MM.1S (cell line): ENCODE measurements at regions not wholly inside any gene's neighbourhood (a gene's known extent, or its start where the extent isn't known, plus 50 kb on each side); places are given as distances from the start of the nearest gene placed in this dataset.
A peak's percentile ranks its signal among the peaks of the same experiment; 100 is the strongest.

ENCODE experiments used
- DNase-seq: peaks from one replicate; pipeline ENCODE4 v3.0.0-alpha.2; 2015
- H2AFZ ChIP-seq: fragments of 300-600 bp; sonication (generic); 2 replicates; pipeline ENCODE4 v1.6.0; 2016; ENCODE audit warnings: antibody characterized with exemption, low read length
- H3F3A ChIP-seq: fragments of 300-600 bp; sonication (generic); 2 replicates; pipeline ENCODE4 v1.6.1; 2016; ENCODE audit warnings: mild to moderate bottlenecking, antibody characterized with exemption, low read length, moderate library complexity, mixed read lengths; ENCODE audit not compliant: insufficient read depth
- H3K27ac ChIP-seq: fragments of 300-600 bp; sonication (generic); 2 replicates; pipeline ENCODE4 v1.5.1; 2016; ENCODE audit warnings: mild to moderate bottlenecking, low read length
- H3K27me3 ChIP-seq: fragments of 300-600 bp; sonication (generic); replicated peaks from 2 replicates; pipeline ENCODE4 v1.6.0; 2016; ENCODE audit warnings: low read length; ENCODE audit not compliant: insufficient read depth
- H3K36me3 ChIP-seq: fragments of 300-600 bp; sonication (generic); replicated peaks from 2 replicates; pipeline ENCODE4 v1.6.1; 2016; ENCODE audit warnings: mild to moderate bottlenecking, low read length, mixed read lengths; ENCODE audit not compliant: insufficient read depth
- H3K4me1 ChIP-seq: fragments of 300-600 bp; sonication (generic); 2 replicates; pipeline ENCODE4 v1.6.1; 2016; ENCODE audit warnings: low read length, mixed read lengths
- H3K4me2 ChIP-seq: fragments of 300-600 bp; sonication (generic); 2 replicates; pipeline ENCODE4 v1.6.0; 2016; ENCODE audit warnings: low read depth, low read length
- H3K4me3 ChIP-seq: fragments of 300-600 bp; sonication (generic); 2 replicates; pipeline ENCODE4 v1.5.1; 2016; ENCODE audit warnings: low read length, mixed read lengths
- H3K79me2 ChIP-seq: fragments of 300-600 bp; sonication (generic); 2 replicates; pipeline ENCODE4 v1.6.1; 2016; ENCODE audit warnings: mixed run types, low read length, mixed read lengths
- H3K9ac ChIP-seq: fragments of 300-600 bp; sonication (generic); 2 replicates; pipeline ENCODE4 v1.6.1; 2016; ENCODE audit warnings: low read length, mixed read lengths
- H3K9me2 ChIP-seq: fragments of 300-600 bp; sonication (generic); replicated peaks from 2 replicates; pipeline ENCODE4 v1.6.1; 2016; ENCODE audit warnings: mild to moderate bottlenecking, low read length, mixed read lengths; ENCODE audit not compliant: insufficient read depth
- H3K9me3 ChIP-seq: fragments of 300-600 bp; sonication (generic); replicated peaks from 2 replicates; pipeline ENCODE4 v1.6.1; 2016; ENCODE audit warnings: mild to moderate bottlenecking, low read length, mixed read lengths; ENCODE audit not compliant: insufficient read depth
- H4K20me1 ChIP-seq: fragments of 300-600 bp; sonication (generic); 2 replicates; pipeline ENCODE4 v1.6.1; 2016; ENCODE audit warnings: mild to moderate bottlenecking, low read length, moderate library complexity, mixed read lengths; ENCODE audit not compliant: insufficient read depth
- CTCF ChIP-seq: fragments of 300-600 bp; sonication (generic); IDR thresholded peaks from 2 replicates; pipeline ENCODE4 v1.5.1; 2016; ENCODE audit warnings: antibody characterized with exemption, low read length, mixed read lengths
- EZH2 ChIP-seq: fragments of 300-600 bp; sonication (generic); optimal IDR thresholded peaks from 2 replicates; pipeline ENCODE3; 2017; ENCODE audit warnings: low read depth, mild to moderate bottlenecking, antibody characterized with exemption, low read length, mixed read lengths
- EZH2phosphoT487 ChIP-seq: fragments of 300-600 bp; sonication (generic); IDR thresholded peaks from 2 replicates; pipeline ENCODE4 v1.6.1; 2018; ENCODE audit warnings: antibody characterized with exemption, low read length

- H3K9ac ChIP-seq = no peak overlapping the region
- no peak overlapping the region for H3K4me3 ChIP-seq
- no peaks in the 10 kb centered on the region for H3K36me3 ChIP-seq
- TF ChIP-seq EZH2phosphoT487 = no peak
- TF ChIP-seq CTCF = no peak
- no peak for TF ChIP-seq EZH2
- no peak overlapping the region for H2AFZ ChIP-seq
- no peak overlapping the region for H3K27ac ChIP-seq
- no peaks in the 10 kb centered on the region for H3K79me2 ChIP-seq
- H3K4me2 ChIP-seq = no peak overlapping the region
- no peak for DNase-seq
- H3K9me3 ChIP-seq = no peaks in the 10 kb centered on the region
- H3K27me3 ChIP-seq = no peaks in the 10 kb centered on the region
- H4K20me1 ChIP-seq = no peaks in the 10 kb centered on the region
- no peaks in the 10 kb centered on the region for H3K9me2 ChIP-seq
- H3K4me1 ChIP-seq = peaks cover 12% of the 10 kb centered on the region
- H3F3A ChIP-seq = no peaks in the 10 kb centered on the region
Observed at GRCh38 chr7:35465791-35466336, 212.0 kb upstream of the TBX20 start.

GRCh38 chr7:35463751-35464150 lies 209.9 kb upstream of the TBX20 start:
- Histone ChIP-seq H3K36me3 (no peaks in the 10 kb centered on the region), H3K4me3 (no peak overlapping the region), H3K27me3 (no peaks in the 10 kb centered on the region), H3K9me3 (no peaks in the 10 kb centered on the region), H3F3A (no peaks in the 10 kb centered on the region), H3K9ac (no peak overlapping the region), H3K27ac (no peak overlapping the region), H3K4me1 (peaks cover 12% of the 10 kb centered on the region), H4K20me1 (no peaks in the 10 kb centered on the region), H3K79me2 (no peaks in the 10 kb centered on the region), H2AFZ (peak overlapping the region; percentile 13), H3K9me2 (no peaks in the 10 kb centered on the region), H3K4me2 (peak overlapping the region; percentile 54; the same call in 1 of the 2 replicates)
- TF ChIP-seq CTCF = no peak
- no peak for TF ChIP-seq EZH2
- TF ChIP-seq EZH2phosphoT487 = no peak
- DNase-seq = no peak

- H3K27me3 ChIP-seq = no peaks in the 10 kb centered on the region
- no peak overlapping the region for H3K27ac ChIP-seq
- H3K9ac ChIP-seq = no peak overlapping the region
- TF ChIP-seq CTCF (no peak), EZH2 (no peak), EZH2phosphoT487 (no peak)
- H3K4me1 ChIP-seq = peaks cover 12% of the 10 kb centered on the region
- peak; percentile 10 for DNase-seq
- H3K9me2 ChIP-seq = no peaks in the 10 kb centered on the region
- no peaks in the 10 kb centered on the region for H4K20me1 ChIP-seq
- no peaks in the 10 kb centered on the region for H3K36me3 ChIP-seq
- peak overlapping the region; percentile 13 for H2AFZ ChIP-seq
- peak overlapping the region; percentile 54; the same call in 1 of the 2 replicates for H3K4me2 ChIP-seq
- no peak overlapping the region for H3K4me3 ChIP-seq
- H3F3A ChIP-seq = no peaks in the 10 kb centered on the region
- no peaks in the 10 kb centered on the region for H3K79me2 ChIP-seq
- no peaks in the 10 kb centered on the region for H3K9me3 ChIP-seq
Observed at GRCh38 chr7:35463176-35463700, 209.3 kb upstream of the TBX20 start.
